Stimulated activated CD4-positive, alpha-beta T cell treated with anti-CD3 and anti-CD28 coated beads, Interleukin-12 subunit alpha, Interleukin-12 subunit beta, amount 100 ng/mL, for 48 hours (primary cell): ENCODE measurements at regions not wholly inside any gene's neighbourhood (a gene's known extent, or its start where the extent isn't known, plus 50 kb on each side); places are given as distances from the start of the nearest gene placed in this dataset.
"Not testable (repeated sequence)": the region's sequence is repeated elsewhere in the genome, so short reads cannot be mapped to it uniquely, and the experiment has no call there.

Source experiments
- DNase-seq, 3 donors: peaks; one replicate each; pipeline ENCODE4 v3.0.0-alpha.2; 2020; ENCODE audit warnings: low read depth in 2 of 3, low spot score in 1 of 3

GRCh38 chr6:50330963-50331362 is 281.2 kb upstream of the DEFB112 start:
- DNase-seq = no peak

GRCh38 chr6:50333696-50334095 is 284.0 kb upstream of the DEFB112 start:
- DNase-seq = no peak

- DNase-seq = no peak
Observed at GRCh38 chr6:50337532-50338122, 287.9 kb upstream of the DEFB112 start.

- no peak for DNase-seq
Observed at GRCh38 chr6:50353603-50354002, 303.9 kb upstream of the DEFB112 start.

GRCh38 chr6:50358113-50358512 is 308.4 kb upstream of the DEFB112 start:
- DNase-seq = no peak

GRCh38 chr6:50361641-50362331 is 312.1 kb upstream of the DEFB112 start:
- no peak for DNase-seq

- DNase-seq = no peak
Observed at GRCh38 chr6:50362706-50363105, 313.0 kb upstream of the DEFB112 start.

- no peak for DNase-seq
Observed at GRCh38 chr6:50369996-50370395, 320.3 kb upstream of the DEFB112 start.

GRCh38 chr6:50380406-50381098 is 330.8 kb upstream of the DEFB112 start:
- DNase-seq = no peak

GRCh38 chr6:50381099-50381415 is 331.3 kb upstream of the DEFB112 start:
- DNase-seq = no peak

- no peak for DNase-seq
Observed at GRCh38 chr6:50390416-50390815, 322.9 kb upstream of the TFAP2D start.

- DNase-seq = not testable (repeated sequence)
Observed at GRCh38 chr6:50394139-50394538, 319.2 kb upstream of the TFAP2D start.

- DNase-seq = no peak
Observed at GRCh38 chr6:50404643-50405042, 308.7 kb upstream of the TFAP2D start.

GRCh38 chr6:50410579-50410978 is 302.7 kb upstream of the TFAP2D start:
- DNase-seq = no peak

- not testable (repeated sequence) for DNase-seq
Observed at GRCh38 chr6:50421041-50421440, 292.3 kb upstream of the TFAP2D start.

- DNase-seq = no peak
Observed at GRCh38 chr6:50427267-50427666, 286.1 kb upstream of the TFAP2D start.

GRCh38 chr6:50437901-50438300 is 275.4 kb upstream of the TFAP2D start:
- DNase-seq = no peak

GRCh38 chr6:50442531-50443040 is 270.7 kb upstream of the TFAP2D start:
- DNase-seq = no peak

- no peak for DNase-seq
Observed at GRCh38 chr6:50443144-50443543, 270.2 kb upstream of the TFAP2D start.

GRCh38 chr6:50449128-50449527 is 264.2 kb upstream of the TFAP2D start:
- DNase-seq = no peak

GRCh38 chr6:50451826-50452400 is 261.4 kb upstream of the TFAP2D start:
- no peak for DNase-seq

- DNase-seq = no peak
Observed at GRCh38 chr6:50455029-50455428, 258.3 kb upstream of the TFAP2D start.
